Panc1 (cell line): ENCODE measurements at regions not wholly inside any gene's neighbourhood (a gene's known extent, or its start where the extent isn't known, plus 50 kb on each side); places are given as distances from the start of the nearest gene placed in this dataset.

Experiments
- ATAC-seq: fragments of 200-7000 bp; cut with Tn5 transposase; 2 replicates; pipeline ENCODE4 v1.9.1; 2020; ENCODE audit warnings: mild to moderate bottlenecking, moderate library complexity
- BruUV-seq: library from RNA; stranded (reverse); fragments of 400-500 nt; replicated peaks from 2 replicates; lab custom pipeline; 2021; lab: Mats Ljungman, UMichigan
- CTCF ChIA-PET: fragments of 300-600 bp; sonication (Branson Sonifier 250); formaldehyde crosslinking; loops from one replicate; lab custom pipeline; 2022; ENCODE audit warnings: antibody characterized with exemption; lab: Charles Lee
- POLR2A ChIA-PET: fragments of 300-600 bp; sonication (Branson Sonifier 250); formaldehyde crosslinking; loops from one replicate; lab custom pipeline; 2022; ENCODE audit warnings: antibody characterized with exemption; lab: Charles Lee
- DNase-seq: peaks from one replicate; pipeline ENCODE4 v3.0.0-alpha.2; 2010; ENCODE audit warnings: low read depth, low spot score
- H3K27ac ChIP-seq: 2 replicates; pipeline ENCODE4 v1.5.1; 2011; ENCODE audit warnings: mild to moderate bottlenecking, low read length, inconsistent platforms
- H3K27me3 ChIP-seq: fragments of 200-500 bp; sonication (Bioruptor generic); 2 replicates; pipeline ENCODE4 v1.6.0; 2014; ENCODE audit warnings: low read length, inconsistent platforms; ENCODE audit not compliant: control insufficient read depth, insufficient read depth
- H3K36me3 ChIP-seq: fragments of 200-500 bp; sonication (Bioruptor generic); 2 replicates; pipeline ENCODE4 v1.5.1; 2014; ENCODE audit warnings: inconsistent platforms, mild to moderate bottlenecking, low read length, moderate library complexity; ENCODE audit not compliant: control insufficient read depth, insufficient read depth
- H3K4me1 ChIP-seq: 2 replicates; pipeline ENCODE4 v1.5.1; 2011; ENCODE audit warnings: inconsistent platforms, mild to moderate bottlenecking, low read length, moderate library complexity; ENCODE audit not compliant: control insufficient read depth, insufficient read depth
- H3K4me3 ChIP-seq, 2 experiments: 2 replicates each; pipeline ENCODE4 v1.5.1; 2011 to 2012; ENCODE audit warnings: low read depth in 2 of 2, low read length in 2 of 2, mild to moderate bottlenecking in 2 of 2, inconsistent platforms in 1 of 2, moderate library complexity in 1 of 2
- H3K9me3 ChIP-seq: fragments of 200-500 bp; sonication (Bioruptor generic); 2 replicates; pipeline ENCODE4 v1.5.1; 2014; ENCODE audit warnings: low read depth, mild to moderate bottlenecking, inconsistent platforms, low read length, moderate library complexity; ENCODE audit not compliant: control insufficient read depth, insufficient read depth
- POLR2AphosphoS5 ChIP-seq: IDR thresholded peaks from 2 replicates; pipeline ENCODE4 v1.6.1; 2012; ENCODE audit warnings: mild to moderate bottlenecking, low read depth, low read length, moderate library complexity
- SIN3A ChIP-seq: IDR thresholded peaks from 2 replicates; pipeline ENCODE4 v1.6.1; 2012; ENCODE audit warnings: low read depth, mild to moderate bottlenecking, low read length, moderate library complexity, borderline replicate concordance; ENCODE audit not compliant: insufficient read depth
- TCF7L2 ChIP-seq: IDR thresholded peaks from 2 replicates; pipeline ENCODE4 v1.6.1; 2011; ENCODE audit warnings: mild to moderate bottlenecking, low read depth, low read length, inconsistent platforms
- in situ Hi-C: cut with HindIII; loops from 2 replicates; pipeline ENCODE4 v1.10.0; 2016; ENCODE audit warnings: low sequenced_read_pairs, low pct_unique_long_range_greater_than_20kb
- intact Hi-C: fragments of 100-400 bp; cut with micrococcal nuclease; formaldehyde crosslinking; loops from one replicate; pipeline ENCODE4 v1.10.0; 2022; ENCODE audit not compliant: unreplicated experiment
- TF ChIP-seq, protein P1 (sequence below), 2 experiments: IDR thresholded peaks; 2 replicates each; pipeline ENCODE4 v1.6.1; 2011 to 2012; ENCODE audit warnings: low read depth in 2 of 2, control low read depth in 1 of 2, low read length in 1 of 2, mild to moderate bottlenecking in 1 of 2, moderate library complexity in 1 of 2; ENCODE audit not compliant: insufficient read depth in 1 of 2
- TF ChIP-seq, protein P2 (sequence below): fragments of 450-650 bp; IDR thresholded peaks from 2 replicates; pipeline ENCODE4 v1.5.1; 2017; ENCODE audit warnings: mild to moderate bottlenecking

DNA sequence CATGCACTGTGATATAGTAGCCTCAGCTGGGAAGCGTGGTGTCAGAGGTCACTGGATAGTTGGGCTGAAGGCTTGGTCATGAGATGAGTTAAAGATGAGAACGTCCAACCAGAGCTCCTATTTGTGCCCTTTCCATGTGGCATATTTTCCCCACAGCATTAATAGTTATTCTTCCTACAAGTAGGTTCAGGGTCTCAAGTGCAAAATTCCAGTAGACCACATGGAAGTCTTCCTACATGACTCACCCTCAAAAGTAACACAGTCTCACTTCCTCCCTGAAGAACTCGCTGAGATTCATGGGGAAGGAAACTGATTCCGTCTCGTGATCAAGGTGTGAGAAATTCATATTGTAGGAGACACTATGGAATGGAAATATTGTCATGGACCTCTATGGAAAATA, 1212.5 kb upstream of the PRKX start:
- H3K36me3 ChIP-seq, result no peaks in the 10 kb centered on the region
- TF ChIP-seq POLR2AphosphoS5 (no peak), TCF7L2 (no peak)
- no peaks in the 10 kb centered on the region for H3K27me3 ChIP-seq
- no peaks in the 10 kb centered on the region for H3K9me3 ChIP-seq
- ATAC-seq (no peak), DNase-seq (no peak)
- H3K4me3 ChIP-seq, result no peak overlapping the region
- in situ Hi-C loops, result no loop called here
- BruUV-seq, result no TSS peak
- intact Hi-C loops, result no loop called here
- CTCF ChIA-PET, result no interaction called here
- no peaks in the 10 kb centered on the region for H3K4me1 ChIP-seq
- no peak overlapping the region for H3K27ac ChIP-seq
- POLR2A ChIA-PET, result no interaction called here

DNA sequence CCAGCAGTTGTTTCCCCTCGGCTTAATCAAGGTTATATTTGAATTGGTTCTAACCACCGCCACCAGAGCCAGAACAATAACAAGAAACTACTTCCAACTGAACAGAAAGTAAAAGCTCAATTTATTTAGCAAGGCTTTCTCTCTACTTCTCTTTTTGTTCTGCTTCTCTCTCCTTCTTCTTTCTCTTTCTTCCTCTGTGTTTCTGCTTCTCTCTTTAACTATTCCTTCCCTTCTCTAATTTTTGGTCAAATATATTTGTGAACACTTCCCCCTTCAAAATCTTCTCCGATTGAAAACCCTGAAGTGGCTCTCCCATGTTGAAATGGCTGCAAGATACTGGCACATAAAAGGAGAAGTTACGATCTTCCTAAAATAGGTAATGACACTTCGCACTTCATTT, 1195.9 kb upstream of the PRKX start:
- TF ChIP-seq POLR2AphosphoS5 (no peak), TCF7L2 (no peak), SIN3A (no peak)
- TF ChIP-seq, protein P1, sequence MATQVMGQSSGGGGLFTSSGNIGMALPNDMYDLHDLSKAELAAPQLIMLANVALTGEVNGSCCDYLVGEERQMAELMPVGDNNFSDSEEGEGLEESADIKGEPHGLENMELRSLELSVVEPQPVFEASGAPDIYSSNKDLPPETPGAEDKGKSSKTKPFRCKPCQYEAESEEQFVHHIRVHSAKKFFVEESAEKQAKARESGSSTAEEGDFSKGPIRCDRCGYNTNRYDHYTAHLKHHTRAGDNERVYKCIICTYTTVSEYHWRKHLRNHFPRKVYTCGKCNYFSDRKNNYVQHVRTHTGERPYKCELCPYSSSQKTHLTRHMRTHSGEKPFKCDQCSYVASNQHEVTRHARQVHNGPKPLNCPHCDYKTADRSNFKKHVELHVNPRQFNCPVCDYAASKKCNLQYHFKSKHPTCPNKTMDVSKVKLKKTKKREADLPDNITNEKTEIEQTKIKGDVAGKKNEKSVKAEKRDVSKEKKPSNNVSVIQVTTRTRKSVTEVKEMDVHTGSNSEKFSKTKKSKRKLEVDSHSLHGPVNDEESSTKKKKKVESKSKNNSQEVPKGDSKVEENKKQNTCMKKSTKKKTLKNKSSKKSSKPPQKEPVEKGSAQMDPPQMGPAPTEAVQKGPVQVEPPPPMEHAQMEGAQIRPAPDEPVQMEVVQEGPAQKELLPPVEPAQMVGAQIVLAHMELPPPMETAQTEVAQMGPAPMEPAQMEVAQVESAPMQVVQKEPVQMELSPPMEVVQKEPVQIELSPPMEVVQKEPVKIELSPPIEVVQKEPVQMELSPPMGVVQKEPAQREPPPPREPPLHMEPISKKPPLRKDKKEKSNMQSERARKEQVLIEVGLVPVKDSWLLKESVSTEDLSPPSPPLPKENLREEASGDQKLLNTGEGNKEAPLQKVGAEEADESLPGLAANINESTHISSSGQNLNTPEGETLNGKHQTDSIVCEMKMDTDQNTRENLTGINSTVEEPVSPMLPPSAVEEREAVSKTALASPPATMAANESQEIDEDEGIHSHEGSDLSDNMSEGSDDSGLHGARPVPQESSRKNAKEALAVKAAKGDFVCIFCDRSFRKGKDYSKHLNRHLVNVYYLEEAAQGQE (IDR thresholded peaks at IDR 0.05; ENCODE audit: insufficient read depth in 1 of 2, low read depth in 2 of 2, low read length in 1 of 2), result no peak
- TF ChIP-seq, protein P2, sequence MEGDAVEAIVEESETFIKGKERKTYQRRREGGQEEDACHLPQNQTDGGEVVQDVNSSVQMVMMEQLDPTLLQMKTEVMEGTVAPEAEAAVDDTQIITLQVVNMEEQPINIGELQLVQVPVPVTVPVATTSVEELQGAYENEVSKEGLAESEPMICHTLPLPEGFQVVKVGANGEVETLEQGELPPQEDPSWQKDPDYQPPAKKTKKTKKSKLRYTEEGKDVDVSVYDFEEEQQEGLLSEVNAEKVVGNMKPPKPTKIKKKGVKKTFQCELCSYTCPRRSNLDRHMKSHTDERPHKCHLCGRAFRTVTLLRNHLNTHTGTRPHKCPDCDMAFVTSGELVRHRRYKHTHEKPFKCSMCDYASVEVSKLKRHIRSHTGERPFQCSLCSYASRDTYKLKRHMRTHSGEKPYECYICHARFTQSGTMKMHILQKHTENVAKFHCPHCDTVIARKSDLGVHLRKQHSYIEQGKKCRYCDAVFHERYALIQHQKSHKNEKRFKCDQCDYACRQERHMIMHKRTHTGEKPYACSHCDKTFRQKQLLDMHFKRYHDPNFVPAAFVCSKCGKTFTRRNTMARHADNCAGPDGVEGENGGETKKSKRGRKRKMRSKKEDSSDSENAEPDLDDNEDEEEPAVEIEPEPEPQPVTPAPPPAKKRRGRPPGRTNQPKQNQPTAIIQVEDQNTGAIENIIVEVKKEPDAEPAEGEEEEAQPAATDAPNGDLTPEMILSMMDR, result no peak
- no peaks in the 10 kb centered on the region for H3K9me3 ChIP-seq
- no peaks in the 10 kb centered on the region for H3K27me3 ChIP-seq
- no peaks in the 10 kb centered on the region for H3K4me1 ChIP-seq
- in situ Hi-C loops, result no loop called here
- DNase-seq (no peak), ATAC-seq (no peak)
- no peak overlapping the region for H3K27ac ChIP-seq
- intact Hi-C loops, result no loop called here
- H3K4me3 ChIP-seq, result no peak overlapping the region
- ChIA-PET POLR2A (no interaction called here), CTCF (no interaction called here)
- no TSS peak for BruUV-seq
- H3K36me3 ChIP-seq, result no peaks in the 10 kb centered on the region

DNA sequence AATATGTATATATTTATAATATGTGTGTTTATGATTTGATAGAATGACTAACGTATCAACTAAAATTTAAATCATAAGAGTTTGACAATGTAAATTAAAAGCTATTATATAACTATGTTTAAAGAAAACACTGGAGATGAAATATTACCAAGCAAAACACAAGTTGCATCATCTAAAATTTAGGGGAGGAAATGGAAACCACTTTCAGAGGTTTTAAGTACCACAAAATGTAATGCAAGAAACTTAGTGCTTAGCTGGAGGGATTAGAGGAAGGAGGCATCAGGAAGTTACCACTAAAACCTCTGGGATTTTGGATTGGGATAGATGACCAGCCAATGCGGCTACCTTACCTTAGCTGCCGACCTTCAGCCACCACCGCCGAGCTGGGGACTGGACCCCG, 1192.1 kb upstream of the PRKX start:
- no TSS peak for BruUV-seq
- no peak for DNase-seq
- in situ Hi-C loops (no loop called here), intact Hi-C loops (no loop called here)
- H3K36me3 ChIP-seq, result no peaks in the 10 kb centered on the region
- H3K27me3 ChIP-seq, result no peaks in the 10 kb centered on the region
- no peak overlapping the region for H3K27ac ChIP-seq
- POLR2A ChIA-PET, result no interaction called here
- H3K9me3 ChIP-seq, result no peaks in the 10 kb centered on the region
- CTCF ChIA-PET, result no interaction called here
- no peak overlapping the region for H3K4me3 ChIP-seq
- no peak for TF ChIP-seq SIN3A
- TF ChIP-seq, protein P1 (IDR thresholded peaks at IDR 0.05; ENCODE audit: insufficient read depth in 1 of 2, low read depth in 2 of 2, low read length in 1 of 2), result no peak
- no peaks in the 10 kb centered on the region for H3K4me1 ChIP-seq
- no peak for ATAC-seq
